NCI-H446 (cell line): ENCODE measurements at regions not wholly inside any gene's neighbourhood (a gene's known extent, or its start where the extent isn't known, plus 50 kb on each side); places are given as distances from the start of the nearest gene placed in this dataset.

ENCODE experiments used
- DNase-seq, 2 experiments: peaks; one replicate each; lab custom pipeline; 2025; lab: John Stamatoyannopoulos, UW

- DNase-seq = no peak
Measured at GRCh38 chr16:49078104-49078503, 203.5 kb downstream of the CBLN1 start.

- DNase-seq = no peak
Measured at GRCh38 chr16:49075709-49076108, 205.9 kb downstream of the CBLN1 start.

- DNase-seq = no peak
Measured at GRCh38 chr16:49068224-49068623, 213.4 kb downstream of the CBLN1 start.

GRCh38 chr16:49067776-49068175 is 213.9 kb downstream of the CBLN1 start:
- DNase-seq = no peak

- DNase-seq = peak; percentile 3 to 18
Measured at GRCh38 chr16:49061137-49061714, 220.4 kb downstream of the CBLN1 start.

GRCh38 chr16:49060728-49061127 is 220.9 kb downstream of the CBLN1 start:
- no peak for DNase-seq

- DNase-seq = no peak
Measured at GRCh38 chr16:49058382-49058781, 223.3 kb downstream of the CBLN1 start.

GRCh38 chr16:49057936-49058335 is 223.7 kb downstream of the CBLN1 start:
- no peak for DNase-seq

GRCh38 chr16:49057391-49057790 is 224.2 kb downstream of the CBLN1 start:
- DNase-seq = no peak

GRCh38 chr16:49056546-49056945 is 225.1 kb downstream of the CBLN1 start:
- no peak for DNase-seq

- DNase-seq = no peak
Measured at GRCh38 chr16:49055824-49056545, 225.7 kb downstream of the CBLN1 start.

GRCh38 chr16:49055291-49055690 is 226.3 kb downstream of the CBLN1 start:
- DNase-seq = no peak

GRCh38 chr16:49054606-49055005 is 227.0 kb downstream of the CBLN1 start:
- DNase-seq = no peak

- no peak for DNase-seq
Measured at GRCh38 chr16:49052846-49053245, 228.8 kb downstream of the CBLN1 start.

- DNase-seq = no peak
Measured at GRCh38 chr16:49051576-49051975, 230.1 kb downstream of the CBLN1 start.

GRCh38 chr16:49050607-49051006 is 231.0 kb downstream of the CBLN1 start:
- DNase-seq = no peak

GRCh38 chr16:49049644-49050043 is 232.0 kb downstream of the CBLN1 start:
- no peak for DNase-seq

GRCh38 chr16:49049191-49049590 is 232.4 kb downstream of the CBLN1 start:
- peak; percentile 20 to 27 for DNase-seq

GRCh38 chr16:49048557-49048956 is 233.1 kb downstream of the CBLN1 start:
- no peak for DNase-seq

- DNase-seq = no peak
Measured at GRCh38 chr16:49036126-49036525, 245.5 kb downstream of the CBLN1 start.

- DNase-seq = no peak
Measured at GRCh38 chr16:49027420-49027819, 254.2 kb downstream of the CBLN1 start.

GRCh38 chr16:49026566-49027181 is 255.0 kb downstream of the CBLN1 start:
- no peak for DNase-seq

- DNase-seq = no peak
Measured at GRCh38 chr16:49024896-49025295, 256.7 kb downstream of the CBLN1 start.
